NCI-H2227 (cell line): ENCODE measurements at regions not wholly inside any gene's neighbourhood (a gene's known extent, or its start where the extent isn't known, plus 50 kb on each side); places are given as distances from the start of the nearest gene placed in this dataset.
"Not testable (repeated sequence)": the region's sequence is repeated elsewhere in the genome, so short reads cannot be mapped to it uniquely, and the experiment has no call there.

Experiments used
- DNase-seq: peaks from one replicate; lab custom pipeline; 2025; ENCODE audit not compliant: unreplicated experiment; lab: John Stamatoyannopoulos, UW

DNA sequence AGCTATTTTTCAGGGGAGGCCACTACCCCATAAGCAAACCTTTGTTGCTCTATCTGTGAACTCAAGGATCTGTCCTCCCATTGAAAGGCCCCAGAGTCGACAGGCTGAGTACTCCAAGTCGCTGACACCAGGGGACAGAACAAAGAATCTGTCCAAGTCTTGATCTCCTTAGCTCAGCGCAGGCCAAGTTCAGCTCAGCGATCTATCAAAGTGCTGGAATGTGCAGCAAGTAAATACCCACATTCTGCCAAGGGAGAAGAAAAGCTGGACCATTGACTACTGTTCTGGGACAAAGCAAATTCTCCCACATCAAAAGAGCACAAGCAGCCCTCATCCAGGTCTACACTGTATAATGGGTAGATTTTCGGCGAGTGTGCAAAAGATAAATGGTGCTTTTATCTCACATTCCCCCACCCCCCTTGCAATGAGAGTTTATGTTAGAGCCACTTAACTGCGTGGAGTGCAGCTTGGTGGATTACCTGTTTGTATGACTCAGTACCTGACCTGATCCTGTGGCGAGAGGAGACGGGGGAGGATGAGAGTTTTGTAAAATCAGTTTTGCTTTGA, 391.7 kb upstream of the SGCG start:
- DNase-seq: no peak

DNA sequence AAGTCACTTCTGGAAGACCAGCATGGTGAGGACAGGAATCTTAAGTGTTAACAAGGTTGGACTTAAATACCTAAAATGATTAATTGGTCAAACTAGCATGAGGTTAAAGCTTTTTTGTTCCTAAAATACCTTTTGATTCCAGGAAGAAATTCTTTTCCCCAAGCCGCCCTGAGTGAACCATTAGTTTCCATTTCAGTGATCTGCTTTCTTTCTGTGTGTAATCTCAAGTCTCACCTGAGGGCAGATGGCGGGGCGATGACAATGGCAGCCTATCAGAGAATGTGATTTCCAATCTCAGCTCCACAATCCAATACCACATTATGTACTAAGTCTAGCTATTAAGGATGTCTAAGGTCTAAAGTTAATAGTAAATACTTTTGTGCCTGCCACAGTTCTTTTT, 390.9 kb upstream of the SGCG start:
- DNase-seq: no peak

DNA sequence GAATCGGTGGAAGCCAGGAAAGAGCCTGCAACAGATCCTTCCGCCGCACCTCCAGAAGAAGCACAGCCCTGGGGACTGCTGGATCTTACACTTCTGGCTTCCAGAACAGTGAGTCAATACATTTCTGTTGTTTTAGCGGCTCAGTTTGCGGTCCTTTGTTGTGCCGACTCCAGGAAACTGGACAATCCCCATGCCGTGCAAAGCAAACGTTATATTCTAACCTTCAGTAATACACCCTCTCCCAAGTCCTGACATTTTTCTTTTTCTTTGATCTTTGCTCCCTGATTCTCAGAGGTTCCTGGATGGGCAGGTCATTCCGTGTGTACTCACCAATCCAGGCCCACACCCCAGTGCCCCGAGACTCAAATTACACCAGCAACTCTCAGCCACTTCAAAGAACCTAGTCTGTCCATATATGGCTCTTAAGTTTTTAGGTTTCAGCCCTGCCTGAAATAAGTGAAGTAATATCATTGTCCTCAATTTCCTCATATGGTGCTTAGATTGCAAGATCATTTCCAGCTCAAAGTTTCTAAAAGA, 387.1 kb upstream of the SGCG start:
- DNase-seq: no peak

DNA sequence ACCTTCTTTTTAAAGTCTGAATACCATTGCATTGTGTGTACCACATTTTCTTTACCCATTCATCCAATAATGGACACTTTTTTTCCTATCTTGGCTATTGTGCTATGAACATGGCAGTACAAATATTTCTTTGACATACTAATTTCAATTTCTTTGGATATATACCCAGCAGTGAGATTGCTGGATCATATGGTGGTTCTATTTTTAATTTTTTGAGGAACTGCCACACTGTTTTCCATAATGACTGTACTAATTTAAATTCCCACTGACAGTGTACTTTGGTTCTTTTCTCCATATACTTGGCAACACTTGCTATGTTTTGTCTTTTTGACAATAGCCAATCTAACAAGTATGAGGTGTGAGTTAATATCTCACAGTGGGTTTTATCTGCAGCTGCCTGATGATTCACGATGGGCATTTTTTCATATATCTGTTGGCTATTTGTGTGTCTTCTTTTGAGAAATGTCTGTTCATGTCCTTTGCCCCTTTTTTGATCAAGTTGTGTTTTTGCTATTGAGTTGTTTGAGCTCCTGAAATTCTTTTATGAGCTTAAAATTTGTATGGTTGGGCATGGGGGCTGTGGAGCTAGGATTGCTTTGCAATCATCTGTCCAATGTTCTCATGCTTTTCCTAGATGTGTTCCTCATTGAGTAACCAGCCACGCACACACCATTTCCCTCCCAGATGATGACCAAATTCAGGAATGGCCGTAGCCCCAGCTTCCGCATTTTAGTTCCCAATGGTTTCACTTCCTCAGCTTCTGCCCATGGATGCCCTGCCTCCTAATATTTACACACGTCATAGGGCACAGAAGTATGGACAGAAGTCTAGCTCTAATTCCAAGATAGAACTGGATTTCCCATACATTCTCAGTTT, 380.0 kb upstream of the SGCG start:
- no peak for DNase-seq

DNA sequence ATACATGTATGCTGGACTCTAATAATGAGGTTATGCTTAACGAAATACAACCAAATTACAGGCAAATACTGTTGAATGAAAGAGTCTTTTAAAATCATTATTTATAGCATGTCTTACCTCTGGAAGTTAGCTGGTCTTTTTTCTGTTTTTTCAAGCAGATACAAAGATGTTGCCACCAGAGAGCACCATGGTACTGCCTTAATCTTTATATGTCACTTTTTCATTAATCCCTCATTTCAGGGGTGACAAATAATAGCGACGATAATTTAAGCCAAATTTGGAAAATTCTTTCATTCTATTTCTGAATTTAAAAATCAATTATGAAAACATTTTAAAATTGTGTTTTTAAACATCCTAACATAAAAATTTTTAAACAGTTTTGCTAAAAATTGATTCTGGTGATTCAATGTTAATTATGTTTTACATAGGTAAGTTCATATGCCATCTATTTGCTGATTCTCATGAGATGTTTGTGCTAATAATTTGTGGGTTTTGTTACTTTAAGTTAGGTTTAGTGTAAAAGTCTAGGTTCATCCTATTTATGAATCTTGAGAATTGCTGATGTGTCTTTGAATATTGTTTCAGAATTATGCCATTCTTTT, 379.3 kb upstream of the SGCG start:
- no peak for DNase-seq

DNA sequence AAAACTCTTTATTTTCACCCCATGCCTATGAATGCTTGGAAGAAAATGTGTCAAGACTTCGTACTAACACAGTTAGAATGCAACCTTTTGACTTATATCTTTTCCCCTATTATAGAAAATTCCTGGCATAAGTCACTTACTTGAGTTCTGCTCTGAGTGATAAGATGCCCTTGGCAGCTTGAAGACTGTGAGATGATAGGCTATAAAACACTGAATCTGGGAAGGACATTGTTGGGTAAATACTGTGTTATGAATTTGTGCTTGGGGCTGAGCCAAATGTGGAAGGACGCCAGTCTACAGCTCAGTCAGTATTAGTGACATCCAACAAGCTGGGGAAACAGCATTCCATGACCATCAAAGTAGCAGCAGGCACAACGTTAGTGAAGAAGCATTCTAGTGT, 368.0 kb upstream of the SGCG start:
- DNase-seq: no peak

DNA sequence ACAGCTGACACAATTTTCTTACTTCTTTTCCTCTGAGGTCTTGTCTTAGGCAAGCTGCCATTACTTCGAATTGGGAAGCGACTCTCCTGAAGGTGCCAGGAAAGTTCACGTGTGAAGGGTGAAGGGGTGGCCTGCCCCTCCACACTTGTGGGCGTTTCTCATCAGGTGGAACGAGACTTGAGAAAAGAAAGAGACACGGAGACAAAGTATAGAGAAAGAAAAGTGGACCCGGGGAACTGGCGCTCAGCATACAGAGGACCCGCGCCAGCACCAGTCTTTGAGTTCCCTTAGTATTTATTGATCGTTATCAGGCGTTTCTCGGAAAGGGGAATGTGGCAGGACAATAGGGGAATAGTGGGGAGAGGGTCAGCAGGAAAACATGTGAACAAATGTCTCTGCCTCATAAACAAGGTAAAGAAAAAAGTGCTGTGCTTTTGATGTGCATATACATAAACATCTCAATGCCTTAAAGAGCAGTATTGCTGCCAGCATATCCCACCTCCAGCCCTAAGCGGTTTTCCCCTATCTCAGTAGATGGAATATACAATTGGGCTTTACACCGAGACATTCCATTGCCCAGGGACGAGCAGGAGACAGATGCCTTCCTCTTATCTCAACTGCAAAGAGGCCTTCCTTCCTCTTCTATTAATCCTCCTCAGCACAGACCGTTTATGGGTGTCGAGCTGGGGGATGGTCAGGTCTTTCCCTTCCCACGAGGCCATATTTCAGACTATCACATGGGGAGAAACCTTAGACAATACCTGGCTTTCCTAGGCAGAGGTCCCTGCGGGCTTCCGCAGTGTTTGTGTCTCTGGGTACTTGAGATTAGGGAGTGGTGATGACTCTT, 367.0 kb upstream of the SGCG start:
- DNase-seq: not testable (repeated sequence)

DNA sequence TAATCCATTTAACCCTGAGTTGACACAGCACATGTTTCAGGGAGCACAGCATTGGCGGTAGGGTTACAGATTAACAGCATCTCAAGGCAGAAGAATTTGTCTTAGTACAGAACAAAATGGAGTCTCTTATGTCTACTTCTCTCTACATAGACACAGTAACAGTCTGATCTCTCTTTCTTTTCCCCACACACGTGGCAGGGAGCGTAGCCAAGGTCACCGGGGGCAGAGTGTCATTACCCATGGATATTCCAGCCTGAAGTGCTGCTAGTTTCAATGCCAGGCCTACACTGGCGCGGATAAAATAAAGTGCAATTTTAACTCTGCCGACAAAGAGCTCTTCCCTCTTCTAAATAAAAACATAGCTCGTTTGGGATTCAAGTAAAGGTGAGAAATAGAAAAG, 366.3 kb upstream of the SGCG start:
- DNase-seq: not testable (repeated sequence)

DNA sequence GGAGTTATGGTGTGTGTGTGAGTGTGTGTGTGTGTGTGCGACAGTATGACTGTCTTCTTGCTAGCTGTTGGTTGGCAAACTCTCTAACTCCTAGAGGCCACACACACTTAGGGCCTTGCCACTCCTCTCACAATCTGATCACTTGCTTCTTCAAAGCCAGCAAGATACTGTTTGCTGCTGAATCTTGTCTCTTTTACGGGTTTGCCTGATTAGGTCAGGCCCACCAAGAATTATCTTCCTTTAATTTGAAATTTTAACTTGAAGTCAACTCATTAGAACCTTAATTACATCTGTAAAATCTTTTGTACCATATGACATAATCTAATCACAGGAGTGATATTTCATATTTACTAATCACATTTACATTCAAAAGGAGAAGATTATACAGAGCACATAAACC, 359.2 kb upstream of the SGCG start:
- DNase-seq: no peak

DNA sequence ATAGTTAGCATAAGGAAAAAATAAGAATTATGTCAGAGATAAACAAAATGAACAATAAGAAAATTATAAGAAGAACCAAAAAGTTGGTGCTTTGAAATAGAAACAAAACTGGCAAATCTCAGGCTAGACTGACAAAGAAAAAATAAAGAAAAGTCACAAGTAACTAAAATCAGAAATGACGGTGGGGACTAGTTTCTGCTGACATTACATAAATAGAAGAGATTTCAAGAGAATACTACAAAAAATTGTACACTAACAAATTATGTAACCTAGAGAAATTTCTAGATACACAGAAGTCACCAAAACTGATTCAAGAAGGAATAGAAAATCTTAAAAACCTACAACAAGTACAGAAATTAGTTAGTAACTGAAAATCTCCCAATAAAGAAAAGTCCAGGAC, 355.6 kb upstream of the SGCG start:
- no peak for DNase-seq

DNA sequence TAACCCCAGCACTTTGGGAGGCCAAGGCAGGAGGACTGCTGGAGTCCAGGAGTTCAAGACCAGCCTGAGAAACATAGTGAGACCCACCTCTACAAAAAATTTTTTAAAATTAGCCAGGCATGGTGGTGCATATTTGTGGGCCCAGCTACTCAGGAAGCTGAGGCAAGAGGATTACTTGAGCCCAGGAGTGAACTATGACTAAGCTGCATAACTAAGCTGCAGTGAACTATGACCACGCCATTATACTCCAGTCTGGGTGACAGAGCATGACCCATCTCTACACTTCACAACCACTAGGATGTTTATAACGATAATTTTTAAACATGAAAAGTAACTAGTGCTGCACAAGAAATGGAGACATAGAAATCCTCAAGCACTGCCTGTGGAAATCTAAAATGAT, 352.7 kb upstream of the SGCG start:
- DNase-seq: no peak

DNA sequence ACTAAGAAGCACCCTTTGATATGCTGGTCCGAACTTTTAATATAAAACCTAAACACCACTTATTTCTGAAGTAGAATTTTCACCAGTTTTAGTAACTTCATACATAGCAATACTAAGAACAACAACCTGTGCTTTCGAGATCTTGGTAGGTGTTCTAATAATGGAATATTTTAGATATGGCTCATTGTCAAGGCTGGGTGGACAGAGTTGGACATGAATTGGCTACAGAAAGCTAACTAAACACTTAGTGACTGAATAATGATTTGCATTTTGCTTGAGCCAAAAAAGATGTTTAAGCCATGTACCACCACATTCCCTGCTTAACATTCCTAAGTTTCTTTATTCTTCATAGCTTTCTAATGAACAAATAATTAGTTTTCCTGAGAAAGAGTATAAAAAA, 344.3 kb upstream of the SGCG start:
- no peak for DNase-seq

DNA sequence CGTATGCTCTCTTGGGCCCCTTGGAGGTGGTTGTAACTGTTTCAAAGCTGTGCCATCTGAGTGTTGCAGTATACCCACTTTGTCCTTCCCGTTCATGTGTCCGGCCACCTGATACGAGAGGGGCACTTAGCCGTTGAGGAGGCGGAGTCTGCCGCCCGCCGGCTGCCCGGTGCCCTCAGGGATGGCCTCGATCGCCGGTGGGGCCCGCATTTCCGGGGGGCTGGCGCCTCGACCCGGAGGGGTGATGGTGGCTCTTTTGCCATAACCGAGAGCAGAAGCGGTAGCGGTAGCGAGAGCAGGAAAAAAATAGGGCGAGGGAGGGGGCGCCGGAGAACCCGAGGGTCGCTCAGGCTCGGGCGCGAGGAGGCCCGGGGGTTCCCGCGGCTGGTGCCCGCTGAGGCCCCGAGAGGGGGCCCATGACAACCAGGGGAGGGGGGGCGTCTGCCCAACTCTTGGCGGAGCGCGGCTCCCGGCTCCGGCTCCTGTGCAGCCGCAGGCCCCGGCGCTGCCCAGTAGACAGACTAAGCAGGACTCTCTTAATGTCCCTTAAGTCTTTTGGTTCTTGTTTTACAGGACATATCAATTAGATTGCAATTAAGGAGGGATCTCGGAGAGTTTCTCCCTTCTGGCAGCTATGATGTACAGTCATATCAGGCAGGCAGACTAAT, 342.7 kb upstream of the SGCG start:
- DNase-seq: no peak

DNA sequence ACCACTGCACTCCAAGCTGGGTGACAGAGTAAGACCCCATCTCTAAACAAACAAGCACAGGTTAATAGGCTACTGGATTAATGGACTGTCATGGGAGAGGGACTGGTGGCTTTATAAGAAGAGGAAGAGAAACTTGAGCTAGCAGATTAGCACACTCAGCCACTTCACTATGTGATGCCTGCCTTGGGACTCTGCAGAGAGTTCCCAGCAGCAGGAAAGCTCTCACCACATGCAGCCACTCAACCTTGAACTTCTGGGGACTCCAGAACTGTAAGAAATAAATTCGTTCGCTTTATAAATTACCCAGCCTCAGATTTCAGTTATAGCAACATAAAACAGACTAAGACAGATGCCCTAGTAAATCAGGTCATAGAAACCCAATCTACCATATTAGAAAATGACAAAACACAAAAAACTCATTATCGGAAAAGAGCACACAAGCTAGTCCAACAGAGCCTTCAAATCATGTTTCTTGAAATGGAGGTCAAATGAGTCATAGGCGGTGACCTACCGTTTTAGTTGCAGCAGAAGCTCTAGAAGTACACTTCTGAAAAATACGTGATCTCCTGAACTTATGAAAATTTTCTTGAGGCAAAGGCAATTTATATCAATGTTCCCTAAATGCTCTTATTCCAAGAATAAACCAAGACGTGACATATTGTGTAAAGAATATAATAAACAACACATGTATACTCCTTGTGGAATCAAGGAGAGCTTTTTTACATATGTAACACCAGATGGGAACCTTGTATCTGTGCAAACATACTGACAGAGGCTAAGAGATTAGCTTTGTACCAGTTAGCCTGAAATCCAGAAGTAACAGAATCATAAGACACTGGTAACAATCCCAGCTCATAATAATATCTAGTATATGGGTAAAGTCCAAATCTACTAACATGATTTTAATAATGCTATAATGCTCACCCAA, 340.9 kb upstream of the SGCG start:
- no peak for DNase-seq

DNA sequence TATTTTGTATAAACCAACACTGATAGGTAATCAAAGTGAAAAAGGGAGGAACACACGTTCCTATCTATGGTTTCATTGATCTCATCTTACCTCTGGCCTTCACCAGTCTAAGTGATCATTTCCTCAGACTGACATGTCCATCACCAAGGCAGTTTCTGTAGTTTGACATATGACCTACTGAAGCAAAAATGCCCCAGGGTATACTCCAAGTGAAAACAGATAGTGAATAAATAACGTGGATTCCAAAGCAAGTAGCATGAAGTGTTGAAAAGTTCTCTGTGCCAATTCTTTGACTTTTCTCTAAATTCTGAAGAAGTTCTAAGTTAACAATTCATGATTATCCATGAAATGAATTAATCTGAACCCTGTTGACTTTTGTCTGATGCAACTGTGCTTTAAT, 334.2 kb upstream of the SGCG start:
- DNase-seq: no peak

DNA sequence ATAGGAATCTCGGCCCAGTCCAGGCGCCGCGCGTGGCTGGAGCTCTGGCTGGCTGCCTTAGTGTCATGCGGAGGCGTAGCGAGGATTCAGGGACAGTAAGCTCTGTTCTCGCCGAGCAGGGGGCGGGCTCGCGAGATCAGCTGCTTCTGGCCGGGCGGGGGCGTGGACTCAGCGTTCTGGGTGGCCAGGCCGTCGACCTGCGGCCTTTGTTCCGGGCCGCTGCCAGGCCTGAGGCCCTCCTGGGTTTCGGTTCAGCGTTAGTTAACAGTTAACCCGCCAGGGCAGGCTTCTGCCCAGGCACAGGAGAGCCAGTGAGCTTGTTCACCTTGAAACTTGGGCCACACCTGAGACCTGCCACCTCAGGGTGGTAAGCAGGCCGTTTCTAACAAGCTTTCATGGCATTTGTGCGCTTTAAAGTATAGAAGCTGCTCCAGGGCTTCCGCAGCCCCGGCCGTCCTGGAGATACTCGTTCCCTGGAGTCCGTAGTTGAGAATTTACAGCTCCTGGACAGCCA, 332.2 kb upstream of the SGCG start:
- peak; percentile 0 for DNase-seq

DNA sequence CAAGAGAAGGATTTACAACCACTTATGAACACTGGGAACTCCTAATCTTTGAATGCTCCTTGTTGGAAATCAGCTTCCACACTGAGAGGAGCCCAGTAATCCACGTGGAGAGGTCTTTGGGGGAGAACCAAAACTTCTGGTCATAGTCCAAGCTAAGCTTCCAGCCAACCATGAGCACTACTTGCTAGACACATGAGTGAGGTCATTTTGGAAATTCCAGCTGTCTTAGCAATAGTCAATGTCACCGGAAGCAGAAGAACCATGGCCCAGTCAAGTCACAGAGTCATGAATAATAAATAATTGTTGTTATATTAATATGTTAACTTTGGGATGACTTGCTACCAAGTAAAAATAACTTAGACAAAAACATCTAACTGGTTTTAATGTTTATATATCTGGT, 324.9 kb upstream of the SGCG start:
- DNase-seq: no peak

DNA sequence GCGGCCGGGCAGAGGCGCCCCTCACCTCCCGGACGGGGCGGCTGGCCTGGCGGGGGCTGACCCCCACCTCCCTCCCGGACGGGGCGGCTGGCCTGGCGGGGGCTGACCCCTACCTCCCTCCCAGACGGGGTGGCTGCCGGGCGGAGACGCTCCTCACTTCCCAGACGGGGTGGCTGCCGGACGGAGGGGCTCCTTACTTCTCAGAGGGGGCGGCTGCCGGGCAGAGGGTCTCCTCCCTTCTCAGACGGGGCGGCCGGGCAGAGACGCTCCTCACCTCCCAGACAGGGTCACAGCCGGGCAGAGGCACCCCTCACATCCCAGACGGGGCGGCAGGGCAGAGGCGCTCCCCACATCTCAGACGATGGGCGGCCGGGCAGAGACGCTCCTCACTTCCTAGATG, 321.8 kb upstream of the SGCG start:
- not testable (repeated sequence) for DNase-seq

DNA sequence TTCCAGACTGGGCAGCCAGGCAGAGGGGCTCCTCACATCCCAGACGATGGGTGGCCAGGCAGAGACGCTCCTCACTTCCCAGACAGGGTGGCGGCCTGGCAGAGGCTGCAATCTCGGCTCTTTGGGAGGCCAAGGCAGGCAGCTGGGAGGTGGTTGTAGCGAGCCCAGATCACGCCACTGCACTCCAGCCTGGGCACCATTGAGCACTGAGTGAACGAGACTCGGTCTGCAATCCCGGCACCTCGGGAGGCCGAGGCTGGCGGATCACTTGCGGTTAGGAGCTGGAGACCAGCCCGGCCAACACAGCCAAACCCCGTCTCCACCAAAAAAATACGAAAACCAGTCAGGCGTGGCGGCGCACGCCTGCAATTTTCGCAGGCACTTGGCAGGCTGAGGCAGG, 321.4 kb upstream of the SGCG start:
- DNase-seq: not testable (repeated sequence)
